SK-N-MC (cell line): ENCODE measurements at regions not wholly inside any gene's neighbourhood (a gene's known extent, or its start where the extent isn't known, plus 50 kb on each side); places are given as distances from the start of the nearest gene placed in this dataset.

Experiments
- DNase-seq: peaks from one replicate; pipeline ENCODE4 v3.0.0-alpha.2; 2011; ENCODE audit warnings: low read depth, low spot score
- H3K27ac ChIP-seq: fragments of 200-600 bp; sonication (generic); 2 replicates; pipeline ENCODE4 v1.5.1; 2016; ENCODE audit warnings: mixed run types
- H3K36me3 ChIP-seq: fragments of 200-600 bp; sonication (generic); 2 replicates; pipeline ENCODE4 v1.6.1; 2017; ENCODE audit warnings: antibody characterized with exemption, low read length, mixed read lengths; ENCODE audit not compliant: insufficient read depth
- H3K4me3 ChIP-seq: fragments of 200-600 bp; sonication (generic); 2 replicates; pipeline ENCODE4 v1.5.1; 2016
- H3K9ac ChIP-seq: fragments of 200-600 bp; sonication (generic); 2 replicates; pipeline ENCODE4 v1.8.0; 2017; ENCODE audit warnings: mixed run types, mixed read lengths; ENCODE audit not compliant: insufficient read length
- H3K9me3 ChIP-seq: fragments of 200-600 bp; sonication (generic); 2 replicates; pipeline ENCODE4 v1.6.1; 2017; ENCODE audit warnings: low read depth, mild to moderate bottlenecking, antibody characterized with exemption, low read length, moderate library complexity, mixed read lengths
- EZH2 ChIP-seq: fragments of 200-600 bp; sonication (generic); IDR thresholded peaks from one replicate; pipeline ENCODE4 v1.6.1; 2017; ENCODE audit warnings: antibody characterized with exemption
- FOXP2 ChIP-seq: optimal IDR thresholded peaks from 2 replicates; pipeline ENCODE3; 2011; ENCODE audit warnings: mild to moderate bottlenecking, moderate library complexity; ENCODE audit not compliant: insufficient read depth; ENCODE audit errors: extremely low read length, control extremely low read depth
- POLR2AphosphoS5 ChIP-seq: IDR thresholded peaks from 2 replicates; pipeline ENCODE4 v1.6.1; 2012; ENCODE audit warnings: mild to moderate bottlenecking, low read depth, low read length, borderline replicate concordance

GRCh38 chr11:26019386-26019785 is 312.5 kb upstream of the ANO3 start:
- Histone ChIP-seq H3K9ac (no peak overlapping the region), H3K4me3 (no peak overlapping the region), H3K36me3 (no peaks in the 10 kb centered on the region), H3K9me3 (no peaks in the 10 kb centered on the region), H3K27ac (no peak overlapping the region)
- TF ChIP-seq FOXP2 = no peak
- no peak for TF ChIP-seq POLR2AphosphoS5
- no peak for TF ChIP-seq EZH2
- DNase-seq = no peak

GRCh38 chr11:26021017-26021416 is 310.9 kb upstream of the ANO3 start:
- H3K4me3 ChIP-seq = no peak overlapping the region
- DNase-seq = no peak
- TF ChIP-seq FOXP2 (no peak), POLR2AphosphoS5 (no peak), EZH2 (no peak)
- H3K9ac ChIP-seq = no peak overlapping the region
- no peaks in the 10 kb centered on the region for H3K36me3 ChIP-seq
- H3K27ac ChIP-seq = no peak overlapping the region
- no peaks in the 10 kb centered on the region for H3K9me3 ChIP-seq

DNA sequence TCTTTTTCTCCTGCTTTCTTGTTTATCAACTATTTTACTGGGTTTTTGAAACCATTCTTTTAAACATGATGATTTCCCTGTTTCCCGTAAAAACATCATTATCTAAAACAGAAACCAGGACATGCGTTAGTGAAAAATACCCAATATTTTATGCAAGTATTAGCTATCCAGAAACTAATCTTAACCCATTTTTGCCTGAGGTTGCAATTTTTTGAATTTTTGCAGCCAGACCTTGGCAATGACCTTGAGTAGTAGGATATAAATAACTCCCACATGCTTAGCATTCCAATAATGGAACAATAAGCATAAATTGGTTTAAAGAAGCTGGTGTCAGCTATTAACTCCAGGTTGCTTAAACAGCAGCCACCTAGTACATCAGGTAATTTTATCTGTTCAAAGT is 308.9 kb upstream of the ANO3 start:
- no peak for DNase-seq
- Histone ChIP-seq H3K27ac (no peak overlapping the region), H3K9me3 (no peaks in the 10 kb centered on the region), H3K4me3 (no peak overlapping the region), H3K36me3 (no peaks in the 10 kb centered on the region), H3K9ac (no peak overlapping the region)
- TF ChIP-seq POLR2AphosphoS5 (no peak), EZH2 (no peak), FOXP2 (no peak)

DNA sequence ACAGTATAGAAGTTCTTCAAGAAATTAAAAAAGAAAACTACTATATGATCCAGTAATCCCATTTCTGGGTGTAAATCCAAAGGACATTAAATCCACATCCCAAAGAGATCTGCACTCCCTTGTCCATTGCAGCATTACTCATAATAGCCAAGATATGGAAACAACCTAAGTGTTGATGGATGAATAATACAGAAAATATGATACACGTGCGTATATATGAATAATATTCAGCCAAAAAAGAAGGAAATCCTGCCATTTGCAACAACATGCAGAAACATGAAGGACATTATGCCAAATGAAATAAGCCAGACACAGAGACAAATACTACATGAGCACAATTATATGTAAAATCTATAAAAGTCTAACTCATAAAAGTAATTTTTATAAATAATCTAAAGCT is 306.3 kb upstream of the ANO3 start:
- no peaks in the 10 kb centered on the region for H3K36me3 ChIP-seq
- TF ChIP-seq EZH2 (no peak), POLR2AphosphoS5 (no peak), FOXP2 (no peak)

GRCh38 chr11:26026078-26026477 is 305.9 kb upstream of the ANO3 start:
- no peak overlapping the region for H3K9ac ChIP-seq
- H3K4me3 ChIP-seq = no peak overlapping the region
- TF ChIP-seq EZH2 = no peak
- no peak for TF ChIP-seq POLR2AphosphoS5
- TF ChIP-seq FOXP2 = no peak
- no peaks in the 10 kb centered on the region for H3K36me3 ChIP-seq
- H3K9me3 ChIP-seq = no peaks in the 10 kb centered on the region
- DNase-seq = no peak
- no peak overlapping the region for H3K27ac ChIP-seq

More for the DNA sequence above, 306.3 kb upstream of the ANO3 start:
- H3K9ac ChIP-seq = no peak overlapping the region
- H3K4me3 ChIP-seq = no peak overlapping the region
- DNase-seq = no peak
- no peaks in the 10 kb centered on the region for H3K9me3 ChIP-seq
- H3K27ac ChIP-seq = no peak overlapping the region

GRCh38 chr11:26027887-26028286 is 304.0 kb upstream of the ANO3 start:
- TF ChIP-seq EZH2 = no peak
- TF ChIP-seq FOXP2 = no peak
- TF ChIP-seq POLR2AphosphoS5 = no peak
- no peak overlapping the region for H3K9ac ChIP-seq
- DNase-seq = no peak
- H3K4me3 ChIP-seq = no peak overlapping the region
- no peaks in the 10 kb centered on the region for H3K9me3 ChIP-seq
- H3K36me3 ChIP-seq = no peaks in the 10 kb centered on the region
- no peak overlapping the region for H3K27ac ChIP-seq

DNA sequence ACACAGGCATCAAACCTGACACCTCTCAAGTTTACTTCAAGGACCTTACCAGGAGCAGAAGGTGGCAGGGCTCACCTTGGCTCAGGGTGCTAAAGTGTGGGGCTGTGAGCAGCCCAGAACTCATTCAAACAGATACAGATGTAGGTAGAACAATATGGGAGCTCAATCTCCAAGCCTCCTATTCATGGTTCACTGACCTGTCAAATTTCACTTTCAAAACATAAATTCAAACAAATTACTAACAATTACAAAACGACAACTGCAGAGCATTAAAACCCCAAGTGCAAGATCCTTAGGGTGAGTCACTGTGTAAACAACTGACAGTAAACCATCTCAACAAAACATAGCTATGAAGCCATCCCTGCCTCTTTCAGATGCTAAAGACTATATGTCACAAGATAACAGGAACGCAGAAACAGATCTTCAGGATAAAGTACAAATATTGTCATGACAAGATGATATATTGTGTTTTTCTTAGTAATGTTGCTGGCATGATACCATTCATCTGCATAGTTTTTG is 303.5 kb upstream of the ANO3 start:
- Histone ChIP-seq H3K4me3 (no peak overlapping the region), H3K27ac (no peak overlapping the region)
- no peak for DNase-seq

GRCh38 chr11:26030399-26030798 is 301.5 kb upstream of the ANO3 start:
- no peak overlapping the region for H3K27ac ChIP-seq
- no peak for DNase-seq
- no peaks in the 10 kb centered on the region for H3K36me3 ChIP-seq
- no peaks in the 10 kb centered on the region for H3K9me3 ChIP-seq
- TF ChIP-seq EZH2 (no peak), POLR2AphosphoS5 (no peak), FOXP2 (no peak)
- H3K9ac ChIP-seq = no peak overlapping the region
- no peak overlapping the region for H3K4me3 ChIP-seq

More for the DNA sequence above, 303.5 kb upstream of the ANO3 start:
- Histone ChIP-seq H3K9me3 (no peaks in the 10 kb centered on the region), H3K9ac (no peak overlapping the region), H3K36me3 (no peaks in the 10 kb centered on the region)
- TF ChIP-seq FOXP2 (no peak), EZH2 (no peak), POLR2AphosphoS5 (no peak)

DNA sequence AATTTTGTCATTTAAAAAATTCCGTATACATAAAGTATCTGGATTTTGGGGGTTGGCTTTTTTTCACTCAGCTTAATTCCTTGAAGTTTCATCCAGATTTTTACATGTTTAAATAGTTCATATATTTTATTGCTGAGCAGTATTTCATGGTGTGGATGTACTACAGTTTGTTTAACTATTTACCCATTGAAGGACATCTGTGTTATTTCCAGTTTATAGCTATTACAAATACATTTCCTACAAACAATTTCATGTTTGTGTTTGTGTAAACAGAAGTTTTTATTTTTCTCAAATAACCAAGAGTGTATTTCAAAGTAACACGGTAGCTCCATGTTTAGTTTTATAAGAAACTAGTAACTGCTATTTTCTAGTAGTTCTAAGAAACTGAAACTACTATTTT is 299.7 kb upstream of the ANO3 start:
- H3K4me3 ChIP-seq = no peak overlapping the region
- H3K27ac ChIP-seq = no peak overlapping the region
- no peak overlapping the region for H3K9ac ChIP-seq
- TF ChIP-seq POLR2AphosphoS5 = no peak
- no peak for TF ChIP-seq FOXP2
- TF ChIP-seq EZH2 = no peak
- no peaks in the 10 kb centered on the region for H3K36me3 ChIP-seq
- no peak for DNase-seq
- no peaks in the 10 kb centered on the region for H3K9me3 ChIP-seq
